GM18505 (cell line): ENCODE measurements at regions not wholly inside any gene's neighbourhood (a gene's known extent, or its start where the extent isn't known, plus 50 kb on each side); places are given as distances from the start of the nearest gene placed in this dataset.
"Not testable (repeated sequence)": the region's sequence is repeated elsewhere in the genome, so short reads cannot be mapped to it uniquely, and the experiment has no call there.

Source experiments
- ATAC-seq: cut with Tn5 transposase; IDR thresholded peaks from one replicate; pipeline ENCODE4 v1.9.1; 2021; ENCODE audit not compliant: unreplicated experiment
- POLR2A ChIP-seq: IDR thresholded peaks from 4 replicates; pipeline ENCODE4 v1.6.1; 2011; ENCODE audit warnings: borderline replicate concordance; ENCODE audit not compliant: insufficient read depth, insufficient read length; ENCODE audit errors: extremely low read depth

DNA sequence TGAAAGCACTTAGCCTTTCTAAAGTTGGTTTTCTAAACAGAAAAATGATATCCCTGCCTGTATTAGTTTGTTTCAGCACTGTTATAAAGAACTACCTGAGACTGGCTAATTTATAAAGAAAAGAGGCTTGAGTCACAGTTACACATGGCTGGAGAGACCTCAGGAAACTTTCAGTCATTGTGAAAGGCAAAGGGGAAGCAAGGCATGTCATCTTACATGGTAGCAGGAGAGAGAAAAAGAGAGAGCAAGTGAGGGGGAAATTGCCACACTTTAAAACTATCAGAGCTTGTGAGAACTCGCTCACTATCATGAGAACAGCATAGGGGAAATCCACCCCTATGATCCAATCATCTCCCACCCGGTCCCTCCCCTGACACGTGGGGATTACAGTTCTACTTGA, 64.9 kb downstream of the FAM170A start:
- no peak for TF ChIP-seq POLR2A
- ATAC-seq = no peak

DNA sequence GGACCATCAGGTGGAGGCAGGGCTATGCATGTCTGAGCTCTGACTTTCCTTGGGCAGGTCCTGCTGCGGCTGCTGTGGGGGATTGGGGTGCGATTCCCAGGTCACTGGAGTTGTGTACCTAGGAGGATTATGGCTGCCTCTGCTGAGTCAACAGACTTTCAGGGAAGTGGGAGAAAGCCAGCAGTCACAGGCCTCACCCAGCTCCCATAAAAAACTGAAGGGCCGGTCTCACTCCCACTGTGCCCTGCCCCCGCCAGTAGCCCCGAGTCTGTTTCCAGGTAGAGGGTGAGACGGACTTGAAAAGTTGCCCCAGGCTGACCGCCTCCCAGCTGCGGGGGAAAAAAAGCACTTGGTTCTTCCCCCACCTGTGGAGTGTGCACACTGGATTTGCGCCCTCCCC, 76.7 kb downstream of the FAM170A start:
- no peak for ATAC-seq
- no peak for TF ChIP-seq POLR2A

DNA sequence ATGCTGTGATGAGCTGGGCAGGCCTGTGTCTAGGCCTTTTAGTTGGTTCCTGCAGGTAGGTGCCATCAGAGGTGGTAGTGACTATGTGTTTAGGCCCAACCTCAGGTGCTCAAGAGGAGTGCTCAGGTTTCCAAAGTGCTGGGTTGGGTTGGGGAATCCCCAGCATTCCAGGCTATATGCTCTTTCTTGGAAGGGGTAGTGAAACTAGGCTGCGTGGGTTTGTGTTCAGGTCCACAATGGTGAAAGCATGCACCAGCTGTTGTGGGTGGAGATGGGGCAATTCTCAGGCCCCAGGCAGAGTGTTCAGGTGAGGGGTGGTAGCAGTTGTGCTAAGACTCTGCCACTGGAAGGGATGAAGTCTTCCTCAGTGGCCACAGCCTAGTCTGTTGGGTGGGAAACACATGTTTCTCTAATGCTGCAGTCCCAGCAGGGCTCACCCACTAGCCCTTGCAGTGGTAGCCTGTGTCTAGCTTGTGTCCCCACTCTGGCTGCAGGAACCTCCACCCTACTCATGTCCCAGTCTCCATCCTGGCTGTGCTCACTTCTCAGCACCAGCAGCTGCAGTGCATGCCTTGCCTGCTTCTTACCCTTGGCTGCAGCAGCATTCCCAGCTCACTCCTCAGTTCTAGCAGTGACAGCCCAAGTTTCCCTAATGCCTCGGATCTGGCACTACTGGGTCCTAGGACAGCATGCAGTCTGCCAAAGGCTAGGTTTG, 78.9 kb downstream of the FAM170A start:
- no peak for ATAC-seq
- TF ChIP-seq POLR2A = no peak

DNA sequence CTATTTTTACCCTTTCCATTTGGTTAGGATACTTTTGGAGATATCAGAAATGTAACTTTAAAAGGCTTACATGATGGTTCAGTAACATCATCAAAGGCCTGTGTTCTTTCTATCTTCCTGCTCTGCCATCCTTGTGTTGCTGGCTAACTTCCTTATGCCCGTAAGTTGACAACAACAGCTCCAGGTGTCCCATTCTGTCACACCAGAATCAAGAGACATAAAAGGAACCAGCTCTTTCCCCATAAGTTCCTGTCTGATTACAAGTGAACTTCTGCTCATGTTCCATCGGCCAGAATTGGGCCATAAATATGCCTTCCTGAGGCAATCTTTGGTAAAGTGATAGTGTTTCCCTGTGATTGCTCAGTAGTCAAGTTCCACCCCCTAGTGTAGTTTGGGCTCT, 92.4 kb downstream of the FAM170A start:
- TF ChIP-seq POLR2A = no peak
- no peak for ATAC-seq

GRCh38 chr5:119725291-119725690, 95.9 kb downstream of the FAM170A start:
- not testable (repeated sequence) for ATAC-seq

DNA sequence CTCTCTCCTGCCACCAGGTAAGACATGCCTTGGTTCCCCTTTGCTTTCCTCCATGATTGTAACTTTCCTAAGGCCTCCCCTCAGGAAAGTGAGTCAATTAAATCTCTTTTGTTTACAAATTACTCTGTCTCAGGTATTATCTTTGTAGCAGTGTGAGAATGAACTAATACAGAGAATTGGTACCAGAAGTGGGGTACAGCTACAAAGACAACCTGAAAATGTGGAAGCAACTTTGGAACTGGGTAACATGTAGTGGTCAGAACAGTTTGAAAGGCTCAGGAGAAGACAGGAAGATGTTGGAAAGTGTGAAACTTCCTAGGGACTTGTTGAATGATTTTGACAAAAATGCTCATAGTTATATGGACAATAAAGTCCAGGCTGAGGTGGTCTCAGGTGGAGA, 97.2 kb downstream of the FAM170A start:
- ATAC-seq = no peak

DNA sequence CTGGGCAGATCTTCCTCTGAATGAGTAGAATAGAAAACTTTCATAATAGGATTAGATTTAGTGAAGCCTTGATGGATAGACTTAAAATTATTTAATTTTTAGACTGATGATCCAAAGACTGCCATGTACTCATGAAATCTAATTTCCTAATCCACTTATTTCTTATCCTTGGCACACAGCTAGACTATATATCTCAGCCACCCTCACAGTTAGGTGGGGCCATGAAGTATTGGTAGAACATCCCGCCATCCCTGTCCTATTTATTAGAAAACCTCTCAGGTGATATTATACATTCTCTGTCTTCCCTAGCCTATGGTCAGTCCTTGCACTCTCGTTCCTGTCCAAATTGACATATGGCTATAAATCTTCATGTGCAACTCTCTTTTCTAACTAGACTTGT, 110.9 kb downstream of the FAM170A start:
- no peak for ATAC-seq
- no peak for TF ChIP-seq POLR2A

More for the DNA sequence above, 97.2 kb downstream of the FAM170A start:
- no peak for TF ChIP-seq POLR2A

- no peak for TF ChIP-seq POLR2A
- no peak for ATAC-seq
Observed at GRCh38 chr5:119741691-119742090, 112.3 kb downstream of the FAM170A start.

DNA sequence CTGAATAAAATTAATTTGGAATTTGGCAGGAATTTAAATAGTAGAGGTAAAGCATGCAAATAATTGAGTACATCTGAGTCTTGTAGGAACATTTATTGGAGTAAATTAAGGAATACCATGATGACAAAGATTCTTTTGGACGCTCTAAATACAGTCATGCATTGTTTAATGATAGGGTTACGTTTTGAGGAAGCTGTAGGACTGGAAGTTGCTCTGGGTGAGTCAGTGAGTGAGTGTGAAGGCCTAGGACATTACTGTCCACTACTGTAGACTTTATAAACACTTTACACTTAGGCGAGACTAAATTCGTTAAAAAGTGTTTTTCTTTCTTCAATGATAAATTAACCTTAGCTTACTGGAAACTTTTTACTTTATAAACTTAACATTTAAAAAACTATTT, 113.0 kb downstream of the FAM170A start:
- no peak for ATAC-seq
- no peak for TF ChIP-seq POLR2A

DNA sequence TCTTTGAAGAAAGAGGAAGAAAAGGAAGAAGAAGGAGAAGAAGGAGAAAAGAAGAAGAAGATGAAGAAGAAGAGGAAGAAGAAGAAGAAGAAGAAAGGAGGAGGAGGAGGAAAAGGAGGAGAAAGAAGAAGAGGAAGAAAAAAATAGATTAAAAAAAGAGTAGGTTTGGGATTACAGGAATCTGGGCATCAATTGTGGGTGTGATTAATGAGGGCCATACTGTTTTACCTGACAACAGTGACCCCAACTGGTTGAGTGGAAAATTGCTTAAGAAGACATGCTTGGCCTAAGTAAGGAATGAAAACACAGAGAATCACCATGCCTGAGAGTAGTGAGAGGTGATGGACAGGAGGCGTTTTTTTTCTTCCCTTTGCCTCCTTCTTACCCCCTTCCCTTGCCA, 114.6 kb downstream of the FAM170A start:
- ATAC-seq = peak; percentile 97
- no peak for TF ChIP-seq POLR2A

- TF ChIP-seq POLR2A = no peak
- no peak for ATAC-seq
Observed at GRCh38 chr5:119745976-119746375, 116.6 kb downstream of the FAM170A start.

GRCh38 chr5:119746984-119747383, 117.6 kb downstream of the FAM170A start:
- TF ChIP-seq POLR2A = no peak
- ATAC-seq = no peak

GRCh38 chr5:119750887-119751733, 121.8 kb downstream of the FAM170A start:
- ATAC-seq = no peak
- no peak for TF ChIP-seq POLR2A

GRCh38 chr5:119751734-119752094, 122.4 kb downstream of the FAM170A start:
- no peak for ATAC-seq
- no peak for TF ChIP-seq POLR2A
